GM10266 (cell line): ENCODE measurements at regions not wholly inside any gene's neighbourhood (a gene's known extent, or its start where the extent isn't known, plus 50 kb on each side); places are given as distances from the start of the nearest gene placed in this dataset.

Experiments
- DNase-seq: peaks from one replicate; pipeline ENCODE4 v3.0.0; 2012; ENCODE audit errors: extremely low spot score
- TF ChIP-seq, protein P1 (sequence below): IDR thresholded peaks from 2 replicates; pipeline ENCODE4 v1.5.1; 2012; ENCODE audit warnings: mild to moderate bottlenecking, low read depth; ENCODE audit not compliant: control insufficient read depth, insufficient read depth; ENCODE audit errors: missing control alignments

DNA sequence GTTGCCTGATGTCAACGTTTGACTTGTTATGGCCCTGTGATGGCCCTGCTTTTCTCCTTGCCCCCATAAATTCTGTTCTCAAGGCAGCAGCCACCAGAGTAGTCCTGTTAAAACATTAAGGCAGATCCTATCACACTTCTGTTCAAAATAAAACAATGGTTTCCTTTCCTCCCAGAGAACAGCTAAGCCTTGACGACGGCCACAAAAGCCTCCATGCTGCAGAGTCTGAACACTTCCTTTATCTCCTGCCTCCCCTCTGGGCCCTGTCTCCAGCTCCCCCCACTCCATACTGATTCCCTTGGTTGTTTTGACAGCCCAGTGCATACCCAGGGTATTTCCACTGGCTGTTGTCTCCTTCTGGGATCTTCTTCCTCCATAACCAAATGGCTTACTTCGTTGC, 618.1 kb downstream of the MED13L start:
- TF ChIP-seq, protein P1, sequence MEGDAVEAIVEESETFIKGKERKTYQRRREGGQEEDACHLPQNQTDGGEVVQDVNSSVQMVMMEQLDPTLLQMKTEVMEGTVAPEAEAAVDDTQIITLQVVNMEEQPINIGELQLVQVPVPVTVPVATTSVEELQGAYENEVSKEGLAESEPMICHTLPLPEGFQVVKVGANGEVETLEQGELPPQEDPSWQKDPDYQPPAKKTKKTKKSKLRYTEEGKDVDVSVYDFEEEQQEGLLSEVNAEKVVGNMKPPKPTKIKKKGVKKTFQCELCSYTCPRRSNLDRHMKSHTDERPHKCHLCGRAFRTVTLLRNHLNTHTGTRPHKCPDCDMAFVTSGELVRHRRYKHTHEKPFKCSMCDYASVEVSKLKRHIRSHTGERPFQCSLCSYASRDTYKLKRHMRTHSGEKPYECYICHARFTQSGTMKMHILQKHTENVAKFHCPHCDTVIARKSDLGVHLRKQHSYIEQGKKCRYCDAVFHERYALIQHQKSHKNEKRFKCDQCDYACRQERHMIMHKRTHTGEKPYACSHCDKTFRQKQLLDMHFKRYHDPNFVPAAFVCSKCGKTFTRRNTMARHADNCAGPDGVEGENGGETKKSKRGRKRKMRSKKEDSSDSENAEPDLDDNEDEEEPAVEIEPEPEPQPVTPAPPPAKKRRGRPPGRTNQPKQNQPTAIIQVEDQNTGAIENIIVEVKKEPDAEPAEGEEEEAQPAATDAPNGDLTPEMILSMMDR = no peak
- DNase-seq = no peak

DNA sequence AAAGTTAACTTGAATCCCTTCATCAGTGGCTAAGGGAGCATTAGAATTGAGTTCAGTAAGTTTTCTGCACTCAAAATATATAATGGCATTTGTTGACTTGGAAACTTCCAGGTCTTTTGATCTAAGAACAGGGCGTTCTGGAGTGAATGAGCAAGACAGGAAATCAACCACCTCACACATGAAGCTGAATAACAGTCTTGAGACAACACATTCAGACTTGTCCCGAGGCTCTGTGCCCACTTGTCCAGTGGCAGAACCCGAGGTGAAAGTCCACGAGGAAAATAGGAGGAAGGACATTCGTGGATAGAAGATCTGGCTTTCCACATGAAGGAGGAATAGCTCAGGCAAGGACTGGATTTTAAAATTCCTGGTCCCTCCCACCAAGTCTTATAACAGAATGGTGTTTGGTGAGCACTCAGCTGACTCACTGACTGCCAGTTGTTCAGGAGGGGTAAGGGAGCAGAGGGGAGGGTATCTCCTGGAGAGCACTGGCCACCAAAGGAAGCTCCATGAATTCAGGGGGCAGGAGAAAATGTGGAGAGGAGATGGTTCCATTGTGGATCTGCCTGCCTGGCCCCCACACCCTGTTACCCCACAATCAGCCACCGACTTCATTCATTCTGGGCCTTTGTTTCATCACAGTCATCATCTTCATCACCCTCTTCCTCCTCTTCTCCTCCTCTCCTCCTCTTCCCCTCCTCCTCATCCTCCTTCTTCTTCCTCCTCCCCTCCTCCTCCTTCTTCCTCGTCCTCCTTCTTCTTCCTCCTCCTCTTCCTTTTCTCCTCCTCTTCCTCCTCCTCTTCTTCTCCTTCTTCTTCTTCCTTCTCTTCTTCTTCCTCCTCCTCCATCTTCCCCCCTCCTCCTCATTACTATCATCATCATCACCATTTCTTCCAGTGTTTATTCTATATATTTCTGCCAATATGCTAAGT, 620.1 kb downstream of the MED13L start:
- no peak for DNase-seq

DNA sequence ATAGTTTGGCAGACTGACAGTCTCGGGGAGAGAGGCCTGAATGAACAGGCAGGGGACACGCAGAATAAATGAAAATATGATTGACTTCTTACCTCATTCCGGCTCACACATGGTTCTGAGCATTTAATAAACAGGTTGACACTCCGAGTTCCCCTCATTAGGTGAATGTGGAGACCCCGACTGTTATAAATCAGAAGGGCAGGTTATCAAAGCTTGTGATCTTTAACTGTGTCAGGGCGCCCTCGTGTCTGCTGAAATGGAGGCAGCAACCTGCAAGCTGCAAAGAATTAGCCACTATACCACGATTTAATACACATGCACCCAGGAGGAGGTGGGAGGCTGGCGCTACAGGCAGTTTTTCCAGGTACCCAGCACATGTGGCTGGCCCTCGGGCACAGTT, 627.5 kb downstream of the MED13L start:
- no peak for DNase-seq
- TF ChIP-seq, protein P1 = no peak

More for the DNA sequence above, 620.1 kb downstream of the MED13L start:
- TF ChIP-seq, protein P1 = no peak

DNA sequence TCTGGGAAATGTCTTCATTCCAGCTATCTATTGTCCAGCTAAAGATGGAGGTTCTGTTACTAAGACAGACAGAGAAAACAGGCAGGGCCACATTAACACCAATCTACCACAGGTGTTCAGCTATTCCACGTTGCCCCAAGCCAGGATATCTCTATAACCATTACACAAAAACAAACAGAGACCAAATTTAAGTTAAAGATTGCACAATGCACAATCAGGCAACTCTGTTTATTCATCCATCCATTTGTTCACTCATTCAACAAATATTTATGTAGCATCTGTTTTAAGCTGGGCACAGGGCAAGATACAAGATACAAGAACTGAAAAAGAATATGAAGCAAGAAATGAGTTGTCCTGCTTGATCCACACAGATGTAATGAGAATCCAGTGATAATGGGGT, 629.0 kb downstream of the MED13L start:
- DNase-seq = no peak
- TF ChIP-seq, protein P1 = no peak

DNA sequence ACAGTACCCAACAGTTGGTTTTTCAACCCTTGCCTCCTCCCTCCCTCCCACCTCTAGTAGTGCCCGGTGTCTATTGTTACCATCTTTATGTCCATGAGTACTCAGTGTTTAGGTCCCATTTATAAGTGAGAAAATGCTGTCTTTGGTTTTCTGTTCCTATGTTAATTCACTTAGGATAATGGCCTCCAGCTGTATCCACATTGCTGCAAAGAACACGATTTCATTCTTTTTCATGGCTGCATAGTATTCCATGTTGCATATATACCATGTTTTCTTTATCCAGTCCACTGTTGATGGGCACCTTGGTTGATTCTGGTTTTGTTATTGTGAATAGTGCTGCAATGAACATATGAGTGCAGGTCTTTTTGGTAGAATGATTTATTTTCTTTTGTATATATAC, 631.3 kb downstream of the MED13L start:
- TF ChIP-seq, protein P1 = no peak
- DNase-seq = no peak

DNA sequence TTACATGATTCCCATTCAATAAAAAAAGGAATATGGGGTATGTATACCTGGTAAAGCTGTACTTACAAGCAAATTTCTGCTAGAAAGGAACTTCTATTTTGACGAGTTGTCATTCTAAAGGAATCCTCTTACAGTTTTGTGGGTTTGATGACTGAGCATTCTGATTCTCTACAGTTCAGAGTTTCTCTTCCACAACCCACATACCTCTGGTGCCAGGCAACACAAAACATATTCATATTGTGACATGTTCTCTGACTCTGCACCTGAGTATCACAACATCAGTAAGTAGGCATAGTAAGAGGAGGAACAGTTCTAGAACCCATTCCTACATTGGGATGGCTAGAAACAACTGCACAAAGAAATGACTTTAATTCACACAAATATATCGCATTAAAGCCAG, 636.6 kb downstream of the MED13L start:
- TF ChIP-seq, protein P1 = no peak
- DNase-seq = no peak

DNA sequence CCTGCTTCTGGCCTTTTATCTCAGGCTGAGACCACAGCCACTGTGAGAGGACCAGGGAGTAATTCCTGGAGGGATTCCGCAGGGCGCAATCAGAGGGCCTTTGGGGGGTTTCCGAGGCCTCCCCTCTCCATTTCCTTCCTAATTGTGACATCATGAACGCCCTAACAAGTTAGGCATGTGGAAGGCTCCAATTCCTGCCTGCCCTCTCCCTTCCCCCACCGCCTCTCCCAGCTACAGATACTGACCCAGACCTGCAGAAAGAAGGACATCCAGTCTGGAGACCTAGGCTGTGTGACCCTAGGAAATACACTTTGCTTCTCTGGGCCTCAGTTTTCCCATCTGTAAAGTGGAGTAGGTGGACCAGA, 637.9 kb downstream of the MED13L start:
- no peak for DNase-seq
- TF ChIP-seq, protein P1 = no peak
